PC-3 (cell line): ENCODE measurements at regions not wholly inside any gene's neighbourhood (a gene's known extent, or its start where the extent isn't known, plus 50 kb on each side); places are given as distances from the start of the nearest gene placed in this dataset.

Source experiments
- ATAC-seq: fragments of 200-7000 bp; cut with Tn5 transposase; 2 replicates; pipeline ENCODE4 v1.9.1; 2020; ENCODE audit warnings: mild to moderate bottlenecking, moderate library complexity
- BruUV-seq: library from RNA; stranded (reverse); fragments of 400-500 nt; replicated peaks from 2 replicates; lab custom pipeline; 2021; lab: Mats Ljungman, UMichigan
- CTCF ChIA-PET: fragments of 300-600 bp; sonication (Branson Sonifier 250); formaldehyde crosslinking; loops from one replicate; lab custom pipeline; 2022; ENCODE audit warnings: antibody characterized with exemption; lab: Charles Lee
- POLR2A ChIA-PET: fragments of 300-600 bp; sonication (Branson Sonifier 250); formaldehyde crosslinking; loops from one replicate; lab custom pipeline; 2022; ENCODE audit warnings: antibody characterized with exemption; ENCODE audit not compliant: unreplicated experiment; lab: Charles Lee
- DNase-seq: peaks from one replicate; pipeline ENCODE4 v3.0.0-alpha.2; 2015
- H2AFZ ChIP-seq: fragments of 300-600 bp; sonication (generic); 2 replicates; pipeline ENCODE4 v1.6.0; 2016; ENCODE audit warnings: antibody characterized with exemption, low read length
- H3F3A ChIP-seq: fragments of 300-600 bp; sonication (generic); one replicate; pipeline ENCODE4 v1.6.0; 2017; ENCODE audit warnings: antibody characterized with exemption, low read length, control low read depth, mild to moderate bottlenecking; ENCODE audit not compliant: unreplicated experiment
- H3K27ac ChIP-seq: fragments of 300-600 bp; sonication (generic); 2 replicates; pipeline ENCODE4 v1.5.1; 2016; ENCODE audit warnings: mild to moderate bottlenecking, low read length
- H3K27me3 ChIP-seq: fragments of 300-600 bp; sonication (generic); 2 replicates; pipeline ENCODE4 v1.6.1; 2016; ENCODE audit warnings: low read length, mixed read lengths
- H3K36me3 ChIP-seq: fragments of 300-600 bp; sonication (generic); 2 replicates; pipeline ENCODE4 v1.6.1; 2016; ENCODE audit warnings: low read depth, mixed run types, low read length, mixed read lengths
- H3K4me1 ChIP-seq: fragments of 300-600 bp; sonication (generic); 2 replicates; pipeline ENCODE4 v1.5.1; 2016; ENCODE audit warnings: low read length; ENCODE audit not compliant: insufficient read depth
- H3K4me2 ChIP-seq: fragments of 300-600 bp; sonication (generic); 2 replicates; pipeline ENCODE4 v1.6.0; 2016; ENCODE audit warnings: low read length
- H3K4me3 ChIP-seq: fragments of 300-600 bp; sonication (generic); 2 replicates; pipeline ENCODE4 v1.5.1; 2016; ENCODE audit warnings: mild to moderate bottlenecking, low read length, mixed read lengths
- H3K79me2 ChIP-seq: fragments of 300-600 bp; sonication (generic); 2 replicates; pipeline ENCODE4 v1.6.1; 2017; ENCODE audit warnings: low read length, mixed read lengths
- H3K9ac ChIP-seq: fragments of 300-600 bp; sonication (generic); 2 replicates; pipeline ENCODE4 v1.6.0; 2016; ENCODE audit warnings: mild to moderate bottlenecking, low read length
- H3K9me2 ChIP-seq: fragments of 300-600 bp; sonication (generic); replicated peaks from 2 replicates; pipeline ENCODE4 v1.6.1; 2016; ENCODE audit warnings: mixed run types, low read length, mixed read lengths
- H3K9me3 ChIP-seq: fragments of 300-600 bp; sonication (generic); 2 replicates; pipeline ENCODE4 v1.6.1; 2016; ENCODE audit warnings: low read length, mixed read lengths
- H4K20me1 ChIP-seq: fragments of 300-600 bp; sonication (generic); 2 replicates; pipeline ENCODE4 v1.6.1; 2016; ENCODE audit warnings: low read length, mixed read lengths
- CTCF ChIP-seq: fragments of 300-600 bp; sonication (generic); conservative IDR thresholded peaks from 2 replicates; pipeline ENCODE4 v1.5.1; 2017; ENCODE audit warnings: antibody characterized with exemption, low read depth, mild to moderate bottlenecking, low read length
- EZH2 ChIP-seq: fragments of 300-600 bp; sonication (generic); IDR thresholded peaks from one replicate; pipeline ENCODE4 v1.6.1; 2017; ENCODE audit warnings: antibody characterized with exemption, mild to moderate bottlenecking, low read length; ENCODE audit not compliant: unreplicated experiment
- EZH2phosphoT487 ChIP-seq: fragments of 300-600 bp; sonication (generic); IDR thresholded peaks from 2 replicates; pipeline ENCODE4 v1.6.1; 2018; ENCODE audit warnings: mild to moderate bottlenecking, antibody characterized with exemption, low read length, borderline replicate concordance
- intact Hi-C: fragments of 100-400 bp; cut with micrococcal nuclease; formaldehyde crosslinking; loops from 2 replicates; pipeline ENCODE4 v1.9.0; 2023

GRCh38 chr14:101370593-101371569 is 190.4 kb upstream of the DIO3 start:
- H3K36me3 ChIP-seq: no peaks in the 10 kb centered on the region
- TF ChIP-seq EZH2 (no peak), EZH2phosphoT487 (no peak), CTCF (no peak)
- no peaks in the 10 kb centered on the region for H3F3A ChIP-seq
- no peak overlapping the region for H3K9ac ChIP-seq
- H3K27ac ChIP-seq: no peak overlapping the region
- no peaks in the 10 kb centered on the region for H3K4me1 ChIP-seq
- DNase-seq: no peak
- H3K9me3 ChIP-seq: no peaks in the 10 kb centered on the region
- H3K4me2 ChIP-seq: no peak overlapping the region
- intact Hi-C loops: no loop called here
- no peak overlapping the region for H2AFZ ChIP-seq
- H3K4me3 ChIP-seq: no peak overlapping the region
- no TSS peak for BruUV-seq
- H3K27me3 ChIP-seq: no peaks in the 10 kb centered on the region
- no peaks in the 10 kb centered on the region for H3K9me2 ChIP-seq
- POLR2A ChIA-PET: no interaction called here
- no peaks in the 10 kb centered on the region for H4K20me1 ChIP-seq
- CTCF ChIA-PET: no interaction called here
- H3K79me2 ChIP-seq: no peaks in the 10 kb centered on the region
- ATAC-seq: no peak

GRCh38 chr14:101371799-101372793 is 189.2 kb upstream of the DIO3 start:
- Histone ChIP-seq H3K36me3 (no peaks in the 10 kb centered on the region), H3K9me3 (no peaks in the 10 kb centered on the region), H3K4me3 (no peak overlapping the region), H3K27me3 (no peaks in the 10 kb centered on the region), H3K9me2 (no peaks in the 10 kb centered on the region), H3K4me2 (no peak overlapping the region), H3K4me1 (no peaks in the 10 kb centered on the region), H3K9ac (no peak overlapping the region), H3K79me2 (no peaks in the 10 kb centered on the region), H3K27ac (no peak overlapping the region), H2AFZ (no peak overlapping the region), H3F3A (no peaks in the 10 kb centered on the region), H4K20me1 (no peaks in the 10 kb centered on the region)
- DNase-seq (no peak), ATAC-seq (no peak)
- no peak for TF ChIP-seq CTCF
- TF ChIP-seq EZH2: no peak
- TF ChIP-seq EZH2phosphoT487: no peak
- POLR2A ChIA-PET: no interaction called here
- intact Hi-C loops: no loop called here
- CTCF ChIA-PET: no interaction called here
- BruUV-seq: no TSS peak
